ENCODE measurements at regions not wholly inside any gene's neighbourhood (a gene's known extent, or its start where the extent isn't known, plus 50 kb on each side); places are given as distances from the start of the nearest gene placed in this dataset.

GRCh38 chr15:93587059-93587521, 498.1 kb upstream of the RGMA start:
- H3K36me3 Mint-ChIP-seq (ENCODE audit: low read depth): no peaks in the 10 kb centered on the region
- peaks cover 13% of the 10 kb centered on the region for H3K27me3 Mint-ChIP-seq (ENCODE audit: low read depth, poor library complexity)
- no peak for DNase-seq
- H3K4me1 Mint-ChIP-seq: no peaks in the 10 kb centered on the region
- H3K27ac Mint-ChIP-seq: no peak overlapping the region
- TF ChIP-seq CTCF (IDR thresholded peaks at IDR 0.05): no peak
- H3K4me3 Mint-ChIP-seq: no peak overlapping the region
- peaks cover 7% of the 10 kb centered on the region for H3K9me3 Mint-ChIP-seq

- no peak overlapping the region for H3K4me3 Mint-ChIP-seq
- no peaks in the 10 kb centered on the region for H3K36me3 Mint-ChIP-seq (ENCODE audit: low read depth)
Observed at GRCh38 chr15:93585012-93585411, 496.0 kb upstream of the RGMA start.

GRCh38 chr15:93583968-93584367, 495.0 kb upstream of the RGMA start:
- Mint-ChIP-seq H3K27me3 (ENCODE audit: low read depth, poor library complexity) (peaks cover 10% of the 10 kb centered on the region), H3K4me3 (no peak overlapping the region), H3K9me3 (peaks cover 22% of the 10 kb centered on the region), H3K4me1 (no peaks in the 10 kb centered on the region), H3K27ac (no peak overlapping the region), H3K36me3 (ENCODE audit: low read depth) (no peaks in the 10 kb centered on the region)
- no peak for DNase-seq
- no peak for TF ChIP-seq CTCF (IDR thresholded peaks at IDR 0.05)

More at GRCh38 chr15:93585012-93585411, 496.0 kb upstream of the RGMA start:
- no peak for DNase-seq
- Mint-ChIP-seq H3K27ac (no peak overlapping the region), H3K27me3 (ENCODE audit: low read depth, poor library complexity) (peaks cover 11% of the 10 kb centered on the region), H3K4me1 (no peaks in the 10 kb centered on the region), H3K9me3 (peaks cover 16% of the 10 kb centered on the region)
- TF ChIP-seq CTCF (IDR thresholded peaks at IDR 0.05): no peak

GRCh38 chr15:93583552-93583951, 494.5 kb upstream of the RGMA start:
- peaks cover 10% of the 10 kb centered on the region for H3K27me3 Mint-ChIP-seq (ENCODE audit: low read depth, poor library complexity)
- TF ChIP-seq CTCF (IDR thresholded peaks at IDR 0.05): no peak
- peaks cover 22% of the 10 kb centered on the region for H3K9me3 Mint-ChIP-seq
- no peaks in the 10 kb centered on the region for H3K36me3 Mint-ChIP-seq (ENCODE audit: low read depth)
- no peak overlapping the region for H3K4me3 Mint-ChIP-seq
- no peaks in the 10 kb centered on the region for H3K4me1 Mint-ChIP-seq
- DNase-seq: no peak
- no peak overlapping the region for H3K27ac Mint-ChIP-seq

GRCh38 chr15:93570527-93570926, 481.5 kb upstream of the RGMA start:
- H3K9me3 Mint-ChIP-seq: no peaks in the 10 kb centered on the region
- H3K27me3 Mint-ChIP-seq (ENCODE audit: low read depth, poor library complexity): peaks cover 8% of the 10 kb centered on the region
- H3K4me1 Mint-ChIP-seq: no peaks in the 10 kb centered on the region
- no peak overlapping the region for H3K4me3 Mint-ChIP-seq
- no peak for TF ChIP-seq CTCF (IDR thresholded peaks at IDR 0.05)
- no peak for DNase-seq
- H3K36me3 Mint-ChIP-seq (ENCODE audit: low read depth): no peaks in the 10 kb centered on the region
- no peak overlapping the region for H3K27ac Mint-ChIP-seq

DNA sequence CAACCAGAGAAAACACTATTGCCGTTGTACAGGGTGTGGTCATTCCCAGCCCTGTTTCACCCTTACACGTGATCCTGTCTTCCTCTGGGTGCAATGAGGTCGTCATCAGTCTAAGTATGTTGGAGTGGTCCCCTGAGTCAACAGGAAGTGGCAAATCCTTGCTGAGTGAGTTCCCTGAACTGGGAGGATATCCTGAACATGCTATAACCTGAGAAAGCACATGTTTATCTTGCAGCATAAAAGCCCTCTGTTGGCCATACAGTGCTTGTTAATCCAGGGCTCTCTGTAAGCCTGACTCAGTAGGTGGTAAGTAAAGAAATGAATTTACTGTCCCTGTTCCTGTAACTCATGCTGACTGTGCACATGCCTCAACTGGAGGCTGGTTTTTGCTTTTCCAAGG, 477.8 kb upstream of the RGMA start:
- peaks cover 11% of the 10 kb centered on the region for H3K27me3 Mint-ChIP-seq (ENCODE audit: low read depth, poor library complexity)

More for the DNA sequence above, 477.8 kb upstream of the RGMA start:
- Mint-ChIP-seq H3K27ac (no peak overlapping the region), H3K9me3 (no peaks in the 10 kb centered on the region), H3K4me1 (peaks cover 8% of the 10 kb centered on the region), H3K36me3 (ENCODE audit: low read depth) (no peaks in the 10 kb centered on the region), H3K4me3 (no peak overlapping the region)
- DNase-seq: no peak
- no peak for TF ChIP-seq CTCF (IDR thresholded peaks at IDR 0.05)

All from nephron progenitor cell (in vitro differentiated cells).